ENCODE measurements at regions not wholly inside any gene's neighbourhood (a gene's known extent, or its start where the extent isn't known, plus 50 kb on each side); places are given as distances from the start of the nearest gene placed in this dataset.

- ATAC-seq (ENCODE audit: low FRiP score): peak; percentile 19
- Histone ChIP-seq H3K4me3 (ENCODE audit: low read length in 2 of 2) (no peak overlapping the region), H3K36me3 (ENCODE audit: control insufficient read depth in 1 of 2, insufficient read depth in 2 of 2, low read length in 1 of 2) (no peaks in the 10 kb centered on the region), H3K4me1 (ENCODE audit: control insufficient read depth in 1 of 2, insufficient read depth in 2 of 2, low read length in 2 of 2) (peaks cover 6 to 11% of the 10 kb centered on the region in 2 donors), H3K9me3 (ENCODE audit: control insufficient read depth, low read length) (no peaks in the 10 kb centered on the region), H3K27me3 (ENCODE audit: control insufficient read depth in 1 of 2, insufficient read depth in 2 of 2, low read length in 1 of 2) (no peaks in the 10 kb centered on the region), H3K27ac (ENCODE audit: low read depth in 1 of 2, low read length in 2 of 2) (peak overlapping the region; percentile 90 to 97)
- no peak for DNase-seq
- intact Hi-C loops (cut with DNase I): loop anchor here (5.0 kb wide), 2 partner anchors 73 to 123 kb away; partner anchors contain the start of gene RAI14 (in 1 of the 2)
- WGBS, 2 donors: 8 to 14% methylated on average over 4 of the region's 4 CpGs
These were observed 121.5 kb upstream of the RAI14 start for GRCh38 chr5:34534523-34535103.

GRCh38 chr5:34535433-34535832, 120.7 kb upstream of the RAI14 start:
- no peak for ATAC-seq (ENCODE audit: low FRiP score)
- WGBS, 2 donors: 17 to 20% methylated on average over 1 of the region's 1 CpG
- DNase-seq: no peak
- Histone ChIP-seq H3K4me1 (ENCODE audit: control insufficient read depth in 1 of 2, insufficient read depth in 2 of 2, low read length in 2 of 2) (peaks cover 6 to 11% of the 10 kb centered on the region in 2 donors), H3K27ac (ENCODE audit: low read depth in 1 of 2, low read length in 2 of 2) (peak overlapping the region; percentile 20 to 26), H3K4me3 (ENCODE audit: low read length in 2 of 2) (no peak overlapping the region), H3K36me3 (ENCODE audit: control insufficient read depth in 1 of 2, insufficient read depth in 2 of 2, low read length in 1 of 2) (no peaks in the 10 kb centered on the region), H3K27me3 (ENCODE audit: control insufficient read depth in 1 of 2, insufficient read depth in 2 of 2, low read length in 1 of 2) (no peaks in the 10 kb centered on the region), H3K9me3 (ENCODE audit: control insufficient read depth, low read length) (no peaks in the 10 kb centered on the region)
- intact Hi-C loops (cut with DNase I): no loop called here

GRCh38 chr5:34535944-34536623, 120.0 kb upstream of the RAI14 start:
- Histone ChIP-seq H3K4me1 (ENCODE audit: control insufficient read depth in 1 of 2, insufficient read depth in 2 of 2, low read length in 2 of 2) (peaks cover 6 to 8% of the 10 kb centered on the region in 2 donors), H3K27me3 (ENCODE audit: control insufficient read depth in 1 of 2, insufficient read depth in 2 of 2, low read length in 1 of 2) (no peaks in the 10 kb centered on the region), H3K36me3 (ENCODE audit: control insufficient read depth in 1 of 2, insufficient read depth in 2 of 2, low read length in 1 of 2) (no peaks in the 10 kb centered on the region), H3K4me3 (ENCODE audit: low read length in 2 of 2) (no peak overlapping the region), H3K27ac (ENCODE audit: low read depth in 1 of 2, low read length in 2 of 2) (no peak overlapping the region), H3K9me3 (ENCODE audit: control insufficient read depth, low read length) (no peaks in the 10 kb centered on the region)
- WGBS, 2 donors: 57 to 65% methylated on average over 2 of the region's 2 CpGs
- intact Hi-C loops (cut with DNase I): no loop called here
- DNase-seq (no peak), ATAC-seq (ENCODE audit: low FRiP score) (no peak)

GRCh38 chr5:34536699-34537098, 119.4 kb upstream of the RAI14 start:
- no peak for DNase-seq
- no peak for ATAC-seq (ENCODE audit: low FRiP score)
- no peak overlapping the region for H3K4me3 ChIP-seq (ENCODE audit: low read length in 2 of 2)
- no peaks in the 10 kb centered on the region for H3K9me3 ChIP-seq (ENCODE audit: control insufficient read depth, low read length)
- H3K27ac ChIP-seq (ENCODE audit: low read depth in 1 of 2, low read length in 2 of 2): no peak overlapping the region
- intact Hi-C loops (cut with DNase I): no loop called here
- H3K4me1 ChIP-seq (ENCODE audit: control insufficient read depth in 1 of 2, insufficient read depth in 2 of 2, low read length in 2 of 2): peaks cover 6 to 8% of the 10 kb centered on the region in 2 donors
- H3K27me3 ChIP-seq (ENCODE audit: control insufficient read depth in 1 of 2, insufficient read depth in 2 of 2, low read length in 1 of 2): no peaks in the 10 kb centered on the region
- no peaks in the 10 kb centered on the region for H3K36me3 ChIP-seq (ENCODE audit: control insufficient read depth in 1 of 2, insufficient read depth in 2 of 2, low read length in 1 of 2)

GRCh38 chr5:34538026-34538672, 118.0 kb upstream of the RAI14 start:
- H3K9me3 ChIP-seq (ENCODE audit: control insufficient read depth, low read length): no peaks in the 10 kb centered on the region

GRCh38 chr5:34539183-34539582, 116.9 kb upstream of the RAI14 start:
- DNase-seq (no peak), ATAC-seq (ENCODE audit: low FRiP score) (no peak)
- no peak overlapping the region for H3K4me3 ChIP-seq (ENCODE audit: low read length in 2 of 2)
- 44 to 75% methylated on average over 1 of the region's 1 CpG for WGBS, 2 donors
- no peaks in the 10 kb centered on the region for H3K36me3 ChIP-seq (ENCODE audit: control insufficient read depth in 1 of 2, insufficient read depth in 2 of 2, low read length in 1 of 2)
- no peaks in the 10 kb centered on the region for H3K27me3 ChIP-seq (ENCODE audit: control insufficient read depth in 1 of 2, insufficient read depth in 2 of 2, low read length in 1 of 2)
- no peak overlapping the region for H3K27ac ChIP-seq (ENCODE audit: low read depth in 1 of 2, low read length in 2 of 2)
- intact Hi-C loops (cut with DNase I): no loop called here
- H3K9me3 ChIP-seq (ENCODE audit: control insufficient read depth, low read length): no peaks in the 10 kb centered on the region
- H3K4me1 ChIP-seq (ENCODE audit: control insufficient read depth in 1 of 2, insufficient read depth in 2 of 2, low read length in 2 of 2): peaks cover 3 to 5% of the 10 kb centered on the region in 2 donors

More at GRCh38 chr5:34538026-34538672, 118.0 kb upstream of the RAI14 start:
- Histone ChIP-seq H3K36me3 (ENCODE audit: control insufficient read depth in 1 of 2, insufficient read depth in 2 of 2, low read length in 1 of 2) (no peaks in the 10 kb centered on the region), H3K27ac (ENCODE audit: low read depth in 1 of 2, low read length in 2 of 2) (no peak overlapping the region), H3K27me3 (ENCODE audit: control insufficient read depth in 1 of 2, insufficient read depth in 2 of 2, low read length in 1 of 2) (no peaks in the 10 kb centered on the region), H3K4me3 (ENCODE audit: low read length in 2 of 2) (no peak overlapping the region), H3K4me1 (ENCODE audit: control insufficient read depth in 1 of 2, insufficient read depth in 2 of 2, low read length in 2 of 2) (peaks cover 3 to 5% of the 10 kb centered on the region in 2 donors)
- intact Hi-C loops (cut with DNase I): no loop called here
- WGBS, 2 donors: 81 to 86% methylated on average over 3 of the region's 3 CpGs
- DNase-seq: no peak
- no peak for ATAC-seq (ENCODE audit: low FRiP score)

- 93 to 96% methylated on average over 4 of the region's 4 CpGs for WGBS, 2 donors
- intact Hi-C loops (cut with DNase I): no loop called here
These were observed 115.1 kb upstream of the RAI14 start for GRCh38 chr5:34541067-34541466.

GRCh38 chr5:34542818-34543217, 113.3 kb upstream of the RAI14 start:
- Histone ChIP-seq H3K4me3 (ENCODE audit: low read length in 2 of 2) (no peak overlapping the region), H3K36me3 (ENCODE audit: control insufficient read depth in 1 of 2, insufficient read depth in 2 of 2, low read length in 1 of 2) (no peaks in the 10 kb centered on the region), H3K27me3 (ENCODE audit: control insufficient read depth in 1 of 2, insufficient read depth in 2 of 2, low read length in 1 of 2) (no peaks in the 10 kb centered on the region), H3K4me1 (ENCODE audit: control insufficient read depth in 1 of 2, insufficient read depth in 2 of 2, low read length in 2 of 2) (peaks cover 2 to 3% of the 10 kb centered on the region in 2 donors), H3K9me3 (ENCODE audit: control insufficient read depth, low read length) (no peaks in the 10 kb centered on the region), H3K27ac (ENCODE audit: low read depth in 1 of 2, low read length in 2 of 2) (no peak overlapping the region)
- 80 to 82% methylated on average over 1 of the region's 1 CpG for WGBS, 2 donors
- ATAC-seq (ENCODE audit: low FRiP score) (no peak), DNase-seq (no peak)
- intact Hi-C loops (cut with DNase I): no loop called here

More at GRCh38 chr5:34541067-34541466, 115.1 kb upstream of the RAI14 start:
- Histone ChIP-seq H3K27me3 (ENCODE audit: control insufficient read depth in 1 of 2, insufficient read depth in 2 of 2, low read length in 1 of 2) (no peaks in the 10 kb centered on the region), H3K4me3 (ENCODE audit: low read length in 2 of 2) (no peak overlapping the region), H3K27ac (ENCODE audit: low read depth in 1 of 2, low read length in 2 of 2) (no peak overlapping the region), H3K9me3 (ENCODE audit: control insufficient read depth, low read length) (no peaks in the 10 kb centered on the region), H3K4me1 (ENCODE audit: control insufficient read depth in 1 of 2, insufficient read depth in 2 of 2, low read length in 2 of 2) (peaks cover 2 to 3% of the 10 kb centered on the region in 2 donors), H3K36me3 (ENCODE audit: control insufficient read depth in 1 of 2, insufficient read depth in 2 of 2, low read length in 1 of 2) (no peaks in the 10 kb centered on the region)
- ATAC-seq (ENCODE audit: low FRiP score) (no peak), DNase-seq (no peak)

GRCh38 chr5:34543687-34544086, 112.4 kb upstream of the RAI14 start:
- Histone ChIP-seq H3K9me3 (ENCODE audit: control insufficient read depth, low read length) (no peaks in the 10 kb centered on the region), H3K4me1 (ENCODE audit: control insufficient read depth in 1 of 2, insufficient read depth in 2 of 2, low read length in 2 of 2) (no peaks in the 10 kb centered on the region), H3K27ac (ENCODE audit: low read depth in 1 of 2, low read length in 2 of 2) (no peak overlapping the region), H3K4me3 (ENCODE audit: low read length in 2 of 2) (no peak overlapping the region), H3K27me3 (ENCODE audit: control insufficient read depth in 1 of 2, insufficient read depth in 2 of 2, low read length in 1 of 2) (no peaks in the 10 kb centered on the region), H3K36me3 (ENCODE audit: control insufficient read depth in 1 of 2, insufficient read depth in 2 of 2, low read length in 1 of 2) (no peaks in the 10 kb centered on the region)
- no peak for ATAC-seq (ENCODE audit: low FRiP score)
- WGBS, 2 donors: 0 to 38% methylated on average over 1 of the region's 1 CpG
- no peak for DNase-seq
- intact Hi-C loops (cut with DNase I): no loop called here
